ENCODE measurements at regions not wholly inside any gene's neighbourhood (a gene's known extent, or its start where the extent isn't known, plus 50 kb on each side); places are given as distances from the start of the nearest gene placed in this dataset.

DNA sequence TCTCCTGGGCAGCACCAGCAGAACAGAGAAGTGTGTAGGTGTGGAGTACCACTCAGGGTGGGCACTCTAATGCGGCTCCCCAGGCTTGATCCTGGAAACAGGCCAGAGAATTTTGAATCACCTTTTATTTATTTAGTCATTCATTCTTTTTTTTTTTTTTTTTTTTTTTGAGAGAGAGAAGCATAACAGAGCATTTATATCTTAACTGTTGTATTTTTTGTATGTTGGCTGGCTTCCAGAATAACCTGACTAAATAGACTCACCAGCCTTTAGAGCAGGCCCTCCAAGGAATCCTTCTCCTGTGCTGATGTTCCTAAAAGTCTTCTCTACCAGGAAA, 153.4 kb downstream of the PIK3R1 start:
- Histone ChIP-seq H3K27ac (ENCODE audit: low read length) (no peak overlapping the region), H3K27me3 (ENCODE audit: control insufficient read depth, insufficient read depth, low read length) (no peaks in the 10 kb centered on the region), H3K9me3 (ENCODE audit: control insufficient read depth, insufficient read depth, low read length) (no peaks in the 10 kb centered on the region), H3K4me1 (ENCODE audit: control insufficient read depth, insufficient read depth, low read length) (no peaks in the 10 kb centered on the region), H3K36me3 (ENCODE audit: control insufficient read depth, insufficient read depth, low read length) (no peaks in the 10 kb centered on the region), H3K4me3 (ENCODE audit: low read length) (no peak overlapping the region)
- WGBS (ENCODE audit: insufficient coverage, insufficient read length): no CpG with 5 or more reads among the region's 1 CpG
- DNase-seq (ENCODE audit: low read depth, low spot score): no peak

DNA sequence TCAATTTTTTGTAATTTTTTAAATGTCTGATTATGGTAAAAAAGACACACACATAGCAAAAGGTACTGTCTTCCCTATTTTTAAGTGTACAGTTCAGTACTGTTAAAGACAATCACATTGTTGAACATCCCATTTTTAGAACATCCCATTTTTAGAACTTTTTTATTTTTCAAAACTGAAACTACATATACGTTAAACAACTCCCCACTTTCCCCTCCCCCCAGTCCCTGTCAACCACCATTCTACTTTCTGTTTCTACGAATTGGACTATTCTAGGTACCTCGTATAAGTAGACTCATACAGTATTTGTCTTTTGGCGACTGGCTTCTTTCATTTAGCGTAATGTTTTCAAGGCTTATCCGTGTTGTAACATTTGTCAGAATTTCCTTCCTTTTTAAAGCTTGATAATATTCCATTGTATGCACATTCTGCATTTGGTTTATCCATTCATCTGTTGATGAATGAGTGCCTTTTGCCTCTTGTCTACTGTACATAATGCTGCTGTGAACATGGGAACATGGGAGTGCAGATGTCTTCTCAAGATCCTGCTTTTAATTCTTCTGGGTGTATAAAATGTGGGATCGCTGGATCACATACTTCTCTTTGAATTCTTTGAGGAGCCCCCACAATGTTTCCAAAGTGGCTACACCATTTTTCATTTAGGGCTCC, 154.0 kb downstream of the PIK3R1 start:
- Histone ChIP-seq H3K27me3 (ENCODE audit: control insufficient read depth, insufficient read depth, low read length) (no peaks in the 10 kb centered on the region), H3K27ac (ENCODE audit: low read length) (no peak overlapping the region), H3K9me3 (ENCODE audit: control insufficient read depth, insufficient read depth, low read length) (no peaks in the 10 kb centered on the region), H3K4me1 (ENCODE audit: control insufficient read depth, insufficient read depth, low read length) (no peaks in the 10 kb centered on the region), H3K36me3 (ENCODE audit: control insufficient read depth, insufficient read depth, low read length) (no peaks in the 10 kb centered on the region), H3K4me3 (ENCODE audit: low read length) (no peak overlapping the region)
- no peak for DNase-seq (ENCODE audit: low read depth, low spot score)
- WGBS (ENCODE audit: insufficient coverage, insufficient read length): 100% methylated on average over 1 of the region's 7 CpGs

DNA sequence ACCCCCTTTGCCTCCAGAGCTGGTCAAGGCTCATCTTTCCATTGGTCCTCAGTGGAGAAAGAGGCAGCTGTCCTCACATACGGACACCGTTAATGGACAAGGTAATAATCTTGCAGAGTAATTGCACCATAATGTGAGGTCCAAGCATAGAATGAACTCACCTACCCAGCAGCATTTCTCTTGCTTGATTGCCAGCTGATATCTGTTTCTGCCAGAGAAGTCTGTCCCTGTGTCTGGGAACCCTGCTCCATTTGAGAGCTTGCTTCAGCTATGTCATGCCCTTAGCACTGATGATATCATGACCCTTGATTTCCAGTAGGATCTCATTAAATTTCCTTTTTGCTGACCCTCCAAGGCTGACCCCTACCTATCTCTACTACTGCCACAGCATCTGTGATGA, 154.6 kb downstream of the PIK3R1 start:
- no peak overlapping the region for H3K27ac ChIP-seq (ENCODE audit: low read length)
- DNase-seq (ENCODE audit: low read depth, low spot score): no peak
- no peak overlapping the region for H3K4me3 ChIP-seq (ENCODE audit: low read length)
- no peaks in the 10 kb centered on the region for H3K27me3 ChIP-seq (ENCODE audit: control insufficient read depth, insufficient read depth, low read length)
- H3K4me1 ChIP-seq (ENCODE audit: control insufficient read depth, insufficient read depth, low read length): no peaks in the 10 kb centered on the region
- no peaks in the 10 kb centered on the region for H3K36me3 ChIP-seq (ENCODE audit: control insufficient read depth, insufficient read depth, low read length)
- H3K9me3 ChIP-seq (ENCODE audit: control insufficient read depth, insufficient read depth, low read length): no peaks in the 10 kb centered on the region
- WGBS (ENCODE audit: insufficient coverage, insufficient read length): no CpG with 5 or more reads among the region's 2 CpGs

DNA sequence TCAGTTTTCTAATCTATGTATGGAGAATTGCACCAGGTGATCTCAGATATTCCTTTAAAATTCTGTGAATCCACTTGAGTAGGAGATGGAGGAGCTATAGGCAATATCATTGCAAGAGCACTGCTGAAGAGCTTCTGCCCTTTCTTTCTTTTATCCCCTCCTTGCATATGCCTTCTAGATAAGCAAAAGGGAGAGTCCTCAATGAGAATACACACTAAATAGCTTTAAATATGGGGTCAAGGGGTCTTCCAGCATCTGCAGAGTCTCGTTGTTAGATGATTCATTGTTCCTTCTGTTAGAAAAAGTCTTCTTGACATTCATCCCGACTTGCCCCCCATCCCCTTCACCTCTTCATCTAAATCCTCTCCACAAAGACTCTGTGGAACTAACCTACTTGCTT, 156.1 kb downstream of the PIK3R1 start:
- Histone ChIP-seq H3K9me3 (ENCODE audit: control insufficient read depth, insufficient read depth, low read length) (no peaks in the 10 kb centered on the region), H3K4me1 (ENCODE audit: control insufficient read depth, insufficient read depth, low read length) (no peaks in the 10 kb centered on the region), H3K36me3 (ENCODE audit: control insufficient read depth, insufficient read depth, low read length) (no peaks in the 10 kb centered on the region), H3K4me3 (ENCODE audit: low read length) (no peak overlapping the region), H3K27me3 (ENCODE audit: control insufficient read depth, insufficient read depth, low read length) (no peaks in the 10 kb centered on the region), H3K27ac (ENCODE audit: low read length) (no peak overlapping the region)
- no CpG with 5 or more reads among the region's 2 CpGs for WGBS (ENCODE audit: insufficient coverage, insufficient read length)
- no peak for DNase-seq (ENCODE audit: low read depth, low spot score)

DNA sequence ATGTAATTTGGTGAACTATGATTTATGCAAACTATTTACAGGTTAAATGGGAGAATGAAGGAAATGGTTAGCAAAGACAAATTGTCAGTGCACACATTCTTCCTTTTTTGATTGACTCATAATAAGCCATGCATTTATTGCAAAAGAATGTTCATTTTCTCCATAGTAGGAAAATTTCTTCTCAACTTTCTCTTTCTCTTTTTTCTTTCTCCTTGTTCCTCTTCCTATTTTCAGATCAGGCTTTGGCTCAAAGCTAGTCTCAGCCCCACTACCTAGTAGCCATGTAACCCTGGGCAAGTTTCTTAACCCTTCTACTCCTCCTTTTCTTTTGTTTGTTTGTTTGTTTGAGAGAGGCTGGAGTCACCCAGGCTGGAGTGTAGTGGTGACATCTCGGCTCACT, 156.6 kb downstream of the PIK3R1 start:
- WGBS (ENCODE audit: insufficient coverage, insufficient read length): no CpG with 5 or more reads among the region's 1 CpG
- no peaks in the 10 kb centered on the region for H3K27me3 ChIP-seq (ENCODE audit: control insufficient read depth, insufficient read depth, low read length)
- no peaks in the 10 kb centered on the region for H3K4me1 ChIP-seq (ENCODE audit: control insufficient read depth, insufficient read depth, low read length)
- no peaks in the 10 kb centered on the region for H3K9me3 ChIP-seq (ENCODE audit: control insufficient read depth, insufficient read depth, low read length)
- no peak overlapping the region for H3K27ac ChIP-seq (ENCODE audit: low read length)
- H3K36me3 ChIP-seq (ENCODE audit: control insufficient read depth, insufficient read depth, low read length): no peaks in the 10 kb centered on the region
- H3K4me3 ChIP-seq (ENCODE audit: low read length): no peak overlapping the region
- no peak for DNase-seq (ENCODE audit: low read depth, low spot score)

DNA sequence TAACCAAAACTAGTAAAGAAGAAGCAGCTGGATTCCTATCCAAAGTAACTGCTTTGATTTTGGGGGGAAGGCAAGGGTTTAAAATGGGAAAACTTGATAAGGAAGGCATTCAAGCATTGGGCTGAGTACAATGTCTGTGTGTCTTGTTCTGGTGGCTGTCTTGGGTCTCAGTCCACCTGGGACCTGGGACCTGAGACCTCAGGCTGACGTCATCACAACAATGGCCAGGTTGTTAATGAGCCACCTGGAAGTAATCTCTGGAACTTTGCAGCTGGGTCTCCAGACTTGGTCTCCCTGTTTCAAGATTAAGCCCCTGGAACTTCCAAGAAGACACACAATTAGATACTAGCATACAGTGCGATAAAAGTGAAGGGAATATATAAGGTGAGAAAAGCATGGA, 157.5 kb downstream of the PIK3R1 start:
- DNase-seq (ENCODE audit: low read depth, low spot score): no peak
- Histone ChIP-seq H3K4me1 (ENCODE audit: control insufficient read depth, insufficient read depth, low read length) (no peaks in the 10 kb centered on the region), H3K9me3 (ENCODE audit: control insufficient read depth, insufficient read depth, low read length) (no peaks in the 10 kb centered on the region), H3K27me3 (ENCODE audit: control insufficient read depth, insufficient read depth, low read length) (no peaks in the 10 kb centered on the region), H3K27ac (ENCODE audit: low read length) (no peak overlapping the region), H3K4me3 (ENCODE audit: low read length) (no peak overlapping the region), H3K36me3 (ENCODE audit: control insufficient read depth, insufficient read depth, low read length) (no peaks in the 10 kb centered on the region)
- no CpG with 5 or more reads among the region's 2 CpGs for WGBS (ENCODE audit: insufficient coverage, insufficient read length)

DNA sequence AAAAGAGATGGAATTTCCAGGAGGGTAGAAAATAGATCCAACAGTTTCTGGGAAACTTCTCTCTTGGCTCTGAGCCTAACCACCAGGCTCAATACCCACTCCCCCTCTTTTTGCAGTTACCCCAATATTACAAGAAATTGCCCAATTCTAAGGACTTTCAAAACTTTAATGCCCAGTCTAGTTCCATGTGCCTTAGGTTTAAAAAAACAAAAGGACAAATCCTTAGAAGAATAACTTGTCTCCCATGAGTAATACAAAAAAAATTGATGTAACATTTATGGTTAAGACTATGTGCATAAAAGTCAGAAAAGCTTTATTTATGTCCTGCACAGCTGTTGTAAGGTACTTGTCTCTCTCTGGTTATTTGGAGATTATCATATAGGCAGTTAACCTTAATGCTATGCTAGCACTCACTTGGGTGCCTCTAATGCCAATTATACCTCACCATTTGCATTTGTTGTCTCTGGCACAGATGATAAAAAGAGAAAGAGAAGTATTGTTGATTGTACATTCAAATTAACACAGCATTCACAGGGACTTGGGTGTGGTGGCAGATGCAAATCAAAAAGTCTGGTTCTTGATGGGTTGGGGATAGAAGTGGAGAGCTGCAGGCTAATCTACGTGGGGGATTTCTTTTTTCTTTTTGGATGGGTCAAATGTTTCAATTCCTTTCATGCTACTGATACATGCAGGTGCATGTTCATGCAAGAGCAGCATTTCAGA, 159.4 kb downstream of the PIK3R1 start:
- H3K36me3 ChIP-seq (ENCODE audit: control insufficient read depth, insufficient read depth, low read length): no peaks in the 10 kb centered on the region
- no peak for DNase-seq (ENCODE audit: low read depth, low spot score)
- no peaks in the 10 kb centered on the region for H3K27me3 ChIP-seq (ENCODE audit: control insufficient read depth, insufficient read depth, low read length)
- no peaks in the 10 kb centered on the region for H3K9me3 ChIP-seq (ENCODE audit: control insufficient read depth, insufficient read depth, low read length)
- no peak overlapping the region for H3K27ac ChIP-seq (ENCODE audit: low read length)
- H3K4me1 ChIP-seq (ENCODE audit: control insufficient read depth, insufficient read depth, low read length): peaks cover 1% of the 10 kb centered on the region; the same call in 1 of the 2 replicates
- no CpG with 5 or more reads among the region's 1 CpG for WGBS (ENCODE audit: insufficient coverage, insufficient read length)
- H3K4me3 ChIP-seq (ENCODE audit: low read length): no peak overlapping the region

DNA sequence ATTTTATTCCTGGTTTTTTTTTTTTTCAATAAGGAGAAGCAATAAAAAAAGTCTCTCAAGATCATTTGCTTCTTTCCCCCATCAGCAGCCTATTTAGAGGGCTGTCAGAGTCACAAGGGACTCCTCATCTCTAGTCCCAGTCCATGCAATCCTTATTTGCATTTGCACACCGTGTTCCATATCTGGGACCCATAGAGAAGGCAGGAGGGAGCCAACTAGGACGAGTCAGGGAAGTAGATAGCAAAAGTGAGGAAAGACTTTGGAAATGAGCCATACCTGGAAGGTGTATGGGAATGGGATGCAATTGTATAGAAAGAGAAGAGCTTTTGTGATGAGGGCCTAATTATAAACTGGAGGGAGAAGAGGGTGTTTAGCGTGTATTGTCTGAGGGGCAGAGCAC, 160.0 kb downstream of the PIK3R1 start:
- no peak overlapping the region for H3K27ac ChIP-seq (ENCODE audit: low read length)
- H3K4me1 ChIP-seq (ENCODE audit: control insufficient read depth, insufficient read depth, low read length): peaks cover 1% of the 10 kb centered on the region; the same call in 1 of the 2 replicates
- WGBS (ENCODE audit: insufficient coverage, insufficient read length): no CpG with 5 or more reads among the region's 3 CpGs
- no peak for DNase-seq (ENCODE audit: low read depth, low spot score)
- no peaks in the 10 kb centered on the region for H3K27me3 ChIP-seq (ENCODE audit: control insufficient read depth, insufficient read depth, low read length)
- no peak overlapping the region for H3K4me3 ChIP-seq (ENCODE audit: low read length)
- no peaks in the 10 kb centered on the region for H3K9me3 ChIP-seq (ENCODE audit: control insufficient read depth, insufficient read depth, low read length)
- H3K36me3 ChIP-seq (ENCODE audit: control insufficient read depth, insufficient read depth, low read length): no peaks in the 10 kb centered on the region

DNA sequence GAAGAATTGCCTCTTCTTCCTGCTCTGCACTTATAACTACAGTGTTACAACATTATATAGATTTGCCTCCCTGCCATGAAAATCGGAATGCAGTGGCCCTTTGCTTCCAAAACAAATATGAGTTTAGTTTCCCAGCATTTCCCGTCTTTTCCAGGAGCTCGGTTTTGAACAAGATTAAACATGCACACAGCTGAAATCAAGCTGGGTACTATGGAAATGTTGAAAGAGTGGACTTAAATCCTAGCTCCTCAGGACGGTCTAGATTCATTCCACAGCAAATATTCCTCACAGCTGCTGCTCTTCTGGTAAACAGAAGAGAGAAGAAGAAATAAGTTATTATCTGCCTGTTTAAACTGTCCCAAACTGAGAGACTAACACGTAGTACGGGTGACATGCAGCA, 161.4 kb downstream of the PIK3R1 start:
- no CpG with 5 or more reads among the region's 6 CpGs for WGBS (ENCODE audit: insufficient coverage, insufficient read length)
- no peaks in the 10 kb centered on the region for H3K36me3 ChIP-seq (ENCODE audit: control insufficient read depth, insufficient read depth, low read length)
- H3K4me3 ChIP-seq (ENCODE audit: low read length): no peak overlapping the region
- H3K9me3 ChIP-seq (ENCODE audit: control insufficient read depth, insufficient read depth, low read length): no peaks in the 10 kb centered on the region
- H3K27me3 ChIP-seq (ENCODE audit: control insufficient read depth, insufficient read depth, low read length): no peaks in the 10 kb centered on the region
- no peak for DNase-seq (ENCODE audit: low read depth, low spot score)
- no peak overlapping the region for H3K27ac ChIP-seq (ENCODE audit: low read length)
- peaks cover 1% of the 10 kb centered on the region; the same call in 1 of the 2 replicates for H3K4me1 ChIP-seq (ENCODE audit: control insufficient read depth, insufficient read depth, low read length)

DNA sequence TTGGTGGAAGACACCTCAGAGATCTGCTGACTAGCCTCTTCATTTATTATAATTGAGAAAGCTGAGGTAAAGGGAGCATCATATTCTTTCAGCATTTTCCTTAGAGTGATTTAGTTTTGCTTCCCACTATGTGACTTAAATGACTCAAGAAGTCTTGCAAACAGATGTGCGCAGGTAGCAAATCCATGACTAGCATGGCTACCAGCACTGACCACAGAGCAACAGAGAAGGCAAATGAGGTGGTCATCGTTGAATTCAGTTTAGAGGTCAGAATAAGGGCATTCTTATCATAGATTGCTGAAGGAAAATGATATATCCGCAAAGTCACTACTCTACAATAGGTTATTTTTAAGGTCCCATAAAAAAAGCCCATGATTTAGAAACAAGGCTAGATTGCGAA, 162.2 kb downstream of the PIK3R1 start:
- H3K27ac ChIP-seq (ENCODE audit: low read length): no peak overlapping the region
- DNase-seq (ENCODE audit: low read depth, low spot score): no peak
- H3K9me3 ChIP-seq (ENCODE audit: control insufficient read depth, insufficient read depth, low read length): no peaks in the 10 kb centered on the region
- H3K4me1 ChIP-seq (ENCODE audit: control insufficient read depth, insufficient read depth, low read length): peaks cover 1% of the 10 kb centered on the region; the same call in 1 of the 2 replicates
- no CpG with 5 or more reads among the region's 4 CpGs for whole genome bisulfite sequencing (ENCODE audit: insufficient coverage, insufficient read length)
- H3K27me3 ChIP-seq (ENCODE audit: control insufficient read depth, insufficient read depth, low read length): no peaks in the 10 kb centered on the region
- H3K4me3 ChIP-seq (ENCODE audit: low read length): no peak overlapping the region
- no peaks in the 10 kb centered on the region for H3K36me3 ChIP-seq (ENCODE audit: control insufficient read depth, insufficient read depth, low read length)

Data from iPS DF 6.9 (cell line).